ENCODE measurements at regions not wholly inside any gene's neighbourhood (a gene's known extent, or its start where the extent isn't known, plus 50 kb on each side); places are given as distances from the start of the nearest gene placed in this dataset.
A peak's percentile ranks its signal among the peaks of the same experiment; 100 is the strongest.

- no peak overlapping the region for H2AFZ ChIP-seq (ENCODE audit: low read length, unreplicated experiment)
- no peak overlapping the region for H3K4me3 ChIP-seq (ENCODE audit: low read depth, low read length)
- no peaks in the 10 kb centered on the region for H3K79me2 ChIP-seq (ENCODE audit: control insufficient read depth, insufficient read depth, low read length, unreplicated experiment)
- H3K36me3 ChIP-seq (ENCODE audit: insufficient read depth, low read length), result no peaks in the 10 kb centered on the region
- H3K27ac ChIP-seq (ENCODE audit: low read depth, low read length), result no peak overlapping the region
- peaks cover 35% of the 10 kb centered on the region for H3K4me1 ChIP-seq (ENCODE audit: control insufficient read depth, insufficient read depth, low read length, unreplicated experiment)
- H3K27me3 ChIP-seq (ENCODE audit: insufficient read depth, low read length), result no peaks in the 10 kb centered on the region
Measured at GRCh38 chr18:22841840-22842239, 91.3 kb upstream of the RBBP8 start.

GRCh38 chr18:22844190-22844589, 88.9 kb upstream of the RBBP8 start:
- Histone ChIP-seq H3K27me3 (ENCODE audit: insufficient read depth, low read length) (no peaks in the 10 kb centered on the region), H3K79me2 (ENCODE audit: control insufficient read depth, insufficient read depth, low read length, unreplicated experiment) (no peaks in the 10 kb centered on the region), H3K36me3 (ENCODE audit: insufficient read depth, low read length) (no peaks in the 10 kb centered on the region), H3K4me1 (ENCODE audit: control insufficient read depth, insufficient read depth, low read length, unreplicated experiment) (peaks cover 49% of the 10 kb centered on the region), H3K27ac (ENCODE audit: low read depth, low read length) (peak overlapping the region; percentile 24; the same call in 1 of the 2 replicates), H2AFZ (ENCODE audit: low read length, unreplicated experiment) (no peak overlapping the region), H3K4me3 (ENCODE audit: low read depth, low read length) (no peak overlapping the region; the same call in 1 of the 2 replicates)

GRCh38 chr18:22844628-22845027, 88.5 kb upstream of the RBBP8 start:
- peaks cover 45% of the 10 kb centered on the region for H3K4me1 ChIP-seq (ENCODE audit: control insufficient read depth, insufficient read depth, low read length, unreplicated experiment)
- H3K79me2 ChIP-seq (ENCODE audit: control insufficient read depth, insufficient read depth, low read length, unreplicated experiment), result no peaks in the 10 kb centered on the region
- no peaks in the 10 kb centered on the region for H3K36me3 ChIP-seq (ENCODE audit: insufficient read depth, low read length)
- H3K27me3 ChIP-seq (ENCODE audit: insufficient read depth, low read length), result no peaks in the 10 kb centered on the region
- no peak overlapping the region; the same call in 1 of the 2 replicates for H3K4me3 ChIP-seq (ENCODE audit: low read depth, low read length)
- H3K27ac ChIP-seq (ENCODE audit: low read depth, low read length), result peak overlapping the region; percentile 24; the same call in 1 of the 2 replicates
- H2AFZ ChIP-seq (ENCODE audit: low read length, unreplicated experiment), result no peak overlapping the region

GRCh38 chr18:22846088-22846683, 86.9 kb upstream of the RBBP8 start:
- no peak overlapping the region for H3K4me3 ChIP-seq (ENCODE audit: low read depth, low read length)
- peaks cover 42% of the 10 kb centered on the region for H3K4me1 ChIP-seq (ENCODE audit: control insufficient read depth, insufficient read depth, low read length, unreplicated experiment)
- H3K36me3 ChIP-seq (ENCODE audit: insufficient read depth, low read length), result no peaks in the 10 kb centered on the region
- H2AFZ ChIP-seq (ENCODE audit: low read length, unreplicated experiment), result no peak overlapping the region
- no peaks in the 10 kb centered on the region for H3K79me2 ChIP-seq (ENCODE audit: control insufficient read depth, insufficient read depth, low read length, unreplicated experiment)
- H3K27me3 ChIP-seq (ENCODE audit: insufficient read depth, low read length), result no peaks in the 10 kb centered on the region
- H3K27ac ChIP-seq (ENCODE audit: low read depth, low read length), result no peak overlapping the region

- H3K4me1 ChIP-seq (ENCODE audit: control insufficient read depth, insufficient read depth, low read length, unreplicated experiment), result peaks cover 42% of the 10 kb centered on the region
- no peaks in the 10 kb centered on the region for H3K27me3 ChIP-seq (ENCODE audit: insufficient read depth, low read length)
- H3K27ac ChIP-seq (ENCODE audit: low read depth, low read length), result no peak overlapping the region
- no peak overlapping the region for H3K4me3 ChIP-seq (ENCODE audit: low read depth, low read length)
- no peak overlapping the region for H2AFZ ChIP-seq (ENCODE audit: low read length, unreplicated experiment)
- H3K36me3 ChIP-seq (ENCODE audit: insufficient read depth, low read length), result no peaks in the 10 kb centered on the region
- no peaks in the 10 kb centered on the region for H3K79me2 ChIP-seq (ENCODE audit: control insufficient read depth, insufficient read depth, low read length, unreplicated experiment)
Measured at GRCh38 chr18:22846697-22847096, 86.4 kb upstream of the RBBP8 start.

- H3K27me3 ChIP-seq (ENCODE audit: insufficient read depth, low read length), result no peaks in the 10 kb centered on the region
- peak overlapping the region; percentile 63 for H3K27ac ChIP-seq (ENCODE audit: low read depth, low read length)
- H3K79me2 ChIP-seq (ENCODE audit: control insufficient read depth, insufficient read depth, low read length, unreplicated experiment), result no peaks in the 10 kb centered on the region
- no peaks in the 10 kb centered on the region for H3K36me3 ChIP-seq (ENCODE audit: insufficient read depth, low read length)
- peak overlapping the region; percentile 55 for H2AFZ ChIP-seq (ENCODE audit: low read length, unreplicated experiment)
- peak overlapping the region; percentile 3; the same call in 1 of the 2 replicates for H3K4me3 ChIP-seq (ENCODE audit: low read depth, low read length)
- peaks cover 42% of the 10 kb centered on the region for H3K4me1 ChIP-seq (ENCODE audit: control insufficient read depth, insufficient read depth, low read length, unreplicated experiment)
Measured at GRCh38 chr18:22847392-22847791, 85.7 kb upstream of the RBBP8 start.

- peak overlapping the region; percentile 55 for H2AFZ ChIP-seq (ENCODE audit: low read length, unreplicated experiment)
- H3K79me2 ChIP-seq (ENCODE audit: control insufficient read depth, insufficient read depth, low read length, unreplicated experiment), result no peaks in the 10 kb centered on the region
- H3K4me1 ChIP-seq (ENCODE audit: control insufficient read depth, insufficient read depth, low read length, unreplicated experiment), result peaks cover 42% of the 10 kb centered on the region
- peak overlapping the region; percentile 63 for H3K27ac ChIP-seq (ENCODE audit: low read depth, low read length)
- peak overlapping the region; percentile 3; the same call in 1 of the 2 replicates for H3K4me3 ChIP-seq (ENCODE audit: low read depth, low read length)
- no peaks in the 10 kb centered on the region for H3K36me3 ChIP-seq (ENCODE audit: insufficient read depth, low read length)
- no peaks in the 10 kb centered on the region for H3K27me3 ChIP-seq (ENCODE audit: insufficient read depth, low read length)
Measured at GRCh38 chr18:22847867-22848451, 85.2 kb upstream of the RBBP8 start.

GRCh38 chr18:22848615-22849014, 84.5 kb upstream of the RBBP8 start:
- Histone ChIP-seq H3K27ac (ENCODE audit: low read depth, low read length) (peak overlapping the region; percentile 63; the same call in 1 of the 2 replicates), H3K27me3 (ENCODE audit: insufficient read depth, low read length) (no peaks in the 10 kb centered on the region), H3K36me3 (ENCODE audit: insufficient read depth, low read length) (no peaks in the 10 kb centered on the region), H3K79me2 (ENCODE audit: control insufficient read depth, insufficient read depth, low read length, unreplicated experiment) (no peaks in the 10 kb centered on the region), H3K4me3 (ENCODE audit: low read depth, low read length) (no peak overlapping the region), H3K4me1 (ENCODE audit: control insufficient read depth, insufficient read depth, low read length, unreplicated experiment) (peaks cover 40% of the 10 kb centered on the region), H2AFZ (ENCODE audit: low read length, unreplicated experiment) (no peak overlapping the region)

GRCh38 chr18:22856870-22857269, 76.3 kb upstream of the RBBP8 start:
- Histone ChIP-seq H3K79me2 (ENCODE audit: control insufficient read depth, insufficient read depth, low read length, unreplicated experiment) (no peaks in the 10 kb centered on the region), H3K36me3 (ENCODE audit: insufficient read depth, low read length) (no peaks in the 10 kb centered on the region), H3K4me3 (ENCODE audit: low read depth, low read length) (no peak overlapping the region), H2AFZ (ENCODE audit: low read length, unreplicated experiment) (no peak overlapping the region), H3K27ac (ENCODE audit: low read depth, low read length) (no peak overlapping the region), H3K27me3 (ENCODE audit: insufficient read depth, low read length) (no peaks in the 10 kb centered on the region), H3K4me1 (ENCODE audit: control insufficient read depth, insufficient read depth, low read length, unreplicated experiment) (no peaks in the 10 kb centered on the region)

- Histone ChIP-seq H3K79me2 (ENCODE audit: control insufficient read depth, insufficient read depth, low read length, unreplicated experiment) (no peaks in the 10 kb centered on the region), H3K27ac (ENCODE audit: low read depth, low read length) (no peak overlapping the region), H3K36me3 (ENCODE audit: insufficient read depth, low read length) (no peaks in the 10 kb centered on the region), H3K4me3 (ENCODE audit: low read depth, low read length) (no peak overlapping the region), H3K4me1 (ENCODE audit: control insufficient read depth, insufficient read depth, low read length, unreplicated experiment) (no peaks in the 10 kb centered on the region), H2AFZ (ENCODE audit: low read length, unreplicated experiment) (no peak overlapping the region), H3K27me3 (ENCODE audit: insufficient read depth, low read length) (no peaks in the 10 kb centered on the region)
Measured at GRCh38 chr18:22858121-22858520, 75.0 kb upstream of the RBBP8 start.

- H2AFZ ChIP-seq (ENCODE audit: low read length, unreplicated experiment), result no peak overlapping the region
- H3K36me3 ChIP-seq (ENCODE audit: insufficient read depth, low read length), result no peaks in the 10 kb centered on the region
- no peaks in the 10 kb centered on the region for H3K79me2 ChIP-seq (ENCODE audit: control insufficient read depth, insufficient read depth, low read length, unreplicated experiment)
- H3K27ac ChIP-seq (ENCODE audit: low read depth, low read length), result no peak overlapping the region
- H3K4me1 ChIP-seq (ENCODE audit: control insufficient read depth, insufficient read depth, low read length, unreplicated experiment), result no peaks in the 10 kb centered on the region
- no peaks in the 10 kb centered on the region for H3K27me3 ChIP-seq (ENCODE audit: insufficient read depth, low read length)
- H3K4me3 ChIP-seq (ENCODE audit: low read depth, low read length), result no peak overlapping the region
Measured at GRCh38 chr18:22860807-22861206, 72.3 kb upstream of the RBBP8 start.

Measured in ACC112 (cell line).